ENCODE measurements at regions not wholly inside any gene's neighbourhood (a gene's known extent, or its start where the extent isn't known, plus 50 kb on each side); places are given as distances from the start of the nearest gene placed in this dataset.

- DNase-seq (ENCODE audit: low spot score) = no peak
- H3K9me3 Mint-ChIP-seq (ENCODE audit: unreplicated experiment) = no peaks in the 10 kb centered on the region
- TF ChIP-seq CTCF (IDR thresholded peaks at IDR 0.05; ENCODE audit: unreplicated experiment) = no peak
- H3K27ac Mint-ChIP-seq (ENCODE audit: unreplicated experiment) = no peak overlapping the region
- H3K4me1 Mint-ChIP-seq (ENCODE audit: unreplicated experiment) = no peaks in the 10 kb centered on the region
- H3K27me3 Mint-ChIP-seq (ENCODE audit: unreplicated experiment) = no peaks in the 10 kb centered on the region
- no peaks in the 10 kb centered on the region for H3K36me3 Mint-ChIP-seq (ENCODE audit: low read depth, unreplicated experiment)
- no peak overlapping the region for H3K4me3 Mint-ChIP-seq (ENCODE audit: unreplicated experiment)
Observed at GRCh38 chr9:12350775-12351174, 342.4 kb upstream of the TYRP1 start.

DNA sequence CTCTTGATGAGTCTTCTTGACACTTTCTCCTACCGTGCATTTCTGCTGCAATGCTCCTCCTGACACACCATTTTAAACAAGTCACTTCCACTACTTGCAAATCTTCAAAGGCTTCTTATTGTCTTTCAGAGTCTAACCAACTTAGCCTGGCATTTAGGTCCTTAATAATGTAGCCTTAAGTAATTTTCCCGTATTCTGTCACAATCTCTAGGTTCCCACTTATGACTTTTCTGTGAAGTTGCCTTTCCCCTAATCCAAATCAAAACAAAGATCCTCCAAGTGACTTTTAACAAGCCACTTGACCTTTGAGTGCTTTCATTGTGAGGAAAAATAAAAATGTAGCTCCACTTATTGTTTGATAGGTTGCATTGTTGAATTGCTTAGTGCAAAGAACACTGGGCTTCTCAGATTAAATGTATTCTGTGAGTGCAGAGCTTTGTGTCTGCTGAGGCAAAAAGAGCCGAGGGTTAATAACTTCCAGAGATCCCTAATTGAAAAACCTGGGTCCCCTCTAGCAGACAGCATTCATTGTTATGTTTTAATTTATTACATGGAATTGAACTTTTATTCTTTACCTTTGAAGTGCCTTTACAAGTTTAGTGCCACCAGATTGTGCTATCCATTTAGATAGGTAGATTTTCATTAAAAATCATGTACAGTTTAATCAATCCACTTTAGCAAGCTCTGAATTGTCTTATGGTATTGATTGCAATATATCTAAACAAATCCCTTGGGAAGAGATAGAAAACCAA lies 341.7 kb upstream of the TYRP1 start:
- Mint-ChIP-seq H3K27me3 (ENCODE audit: unreplicated experiment) (no peaks in the 10 kb centered on the region), H3K4me3 (ENCODE audit: unreplicated experiment) (no peak overlapping the region), H3K9me3 (ENCODE audit: unreplicated experiment) (no peaks in the 10 kb centered on the region), H3K27ac (ENCODE audit: unreplicated experiment) (no peak overlapping the region), H3K36me3 (ENCODE audit: low read depth, unreplicated experiment) (no peaks in the 10 kb centered on the region), H3K4me1 (ENCODE audit: unreplicated experiment) (no peaks in the 10 kb centered on the region)
- no peak for DNase-seq (ENCODE audit: low spot score)
- TF ChIP-seq CTCF (IDR thresholded peaks at IDR 0.05; ENCODE audit: unreplicated experiment) = no peak

DNA sequence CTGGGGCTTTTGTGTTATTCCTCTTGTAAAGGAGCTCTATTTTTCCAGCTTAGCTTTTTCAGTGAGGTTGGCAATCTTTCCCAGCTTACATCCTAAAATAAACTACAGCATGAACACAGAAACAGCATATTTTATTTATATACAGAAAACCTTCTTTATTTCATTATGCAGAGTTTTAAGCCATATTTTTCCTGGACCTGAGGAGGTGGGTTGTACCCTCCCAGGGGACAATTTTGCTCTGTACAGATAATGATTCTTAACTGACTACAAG lies 341.2 kb upstream of the TYRP1 start:
- no peak for TF ChIP-seq CTCF (IDR thresholded peaks at IDR 0.05; ENCODE audit: unreplicated experiment)
- DNase-seq (ENCODE audit: low spot score) = no peak
- Mint-ChIP-seq H3K4me3 (ENCODE audit: unreplicated experiment) (no peak overlapping the region), H3K9me3 (ENCODE audit: unreplicated experiment) (no peaks in the 10 kb centered on the region), H3K27me3 (ENCODE audit: unreplicated experiment) (no peaks in the 10 kb centered on the region), H3K4me1 (ENCODE audit: unreplicated experiment) (no peaks in the 10 kb centered on the region), H3K36me3 (ENCODE audit: low read depth, unreplicated experiment) (no peaks in the 10 kb centered on the region), H3K27ac (ENCODE audit: unreplicated experiment) (no peak overlapping the region)

DNA sequence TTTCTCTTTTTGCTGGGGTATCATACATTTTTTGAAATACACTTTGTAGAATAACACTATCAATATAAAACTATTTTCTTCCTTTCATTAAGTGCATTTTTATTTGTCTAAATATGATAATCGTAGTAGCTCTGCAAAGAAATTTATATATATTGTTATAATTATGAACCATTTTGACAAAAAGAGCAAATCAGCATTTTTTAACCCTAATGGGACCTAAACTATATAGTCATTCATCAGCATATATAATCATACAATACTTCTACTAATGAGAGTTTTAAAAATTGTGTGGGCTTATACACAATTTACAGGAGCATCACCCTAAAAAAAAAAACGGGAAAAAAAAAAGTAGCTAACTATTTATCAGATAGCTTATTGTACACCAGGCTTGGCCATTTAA lies 329.7 kb upstream of the TYRP1 start:
- Mint-ChIP-seq H3K9me3 (ENCODE audit: unreplicated experiment) (no peaks in the 10 kb centered on the region), H3K4me3 (ENCODE audit: unreplicated experiment) (no peak overlapping the region), H3K27me3 (ENCODE audit: unreplicated experiment) (no peaks in the 10 kb centered on the region), H3K27ac (ENCODE audit: unreplicated experiment) (no peak overlapping the region), H3K4me1 (ENCODE audit: unreplicated experiment) (no peaks in the 10 kb centered on the region), H3K36me3 (ENCODE audit: low read depth, unreplicated experiment) (no peaks in the 10 kb centered on the region)
- no peak for TF ChIP-seq CTCF (IDR thresholded peaks at IDR 0.05; ENCODE audit: unreplicated experiment)
- DNase-seq (ENCODE audit: low spot score) = no peak

DNA sequence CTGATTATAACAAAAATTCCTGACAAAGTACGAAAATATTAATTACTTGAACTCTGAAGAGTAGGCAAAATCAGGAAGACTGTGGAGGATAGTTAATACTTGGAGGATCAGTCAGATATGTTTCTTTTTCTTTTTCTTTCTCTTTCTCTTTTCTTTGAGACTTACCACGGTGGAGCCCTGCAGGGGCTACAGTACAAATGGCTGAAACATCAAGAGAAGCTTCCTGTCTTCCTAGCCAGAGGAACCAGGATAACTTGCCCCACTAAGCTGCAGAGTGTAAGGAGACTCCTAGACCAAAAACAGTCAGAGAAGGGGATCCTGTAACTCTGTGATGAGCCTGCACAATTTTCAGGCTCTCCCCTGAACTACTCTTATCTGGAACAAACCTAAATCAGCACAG lies 324.6 kb upstream of the TYRP1 start:
- H3K27me3 Mint-ChIP-seq (ENCODE audit: unreplicated experiment) = no peaks in the 10 kb centered on the region
- H3K4me3 Mint-ChIP-seq (ENCODE audit: unreplicated experiment) = no peak overlapping the region

More for the DNA sequence above, 324.6 kb upstream of the TYRP1 start:
- DNase-seq (ENCODE audit: low spot score) = no peak
- Mint-ChIP-seq H3K9me3 (ENCODE audit: unreplicated experiment) (no peaks in the 10 kb centered on the region), H3K27ac (ENCODE audit: unreplicated experiment) (no peak overlapping the region), H3K4me1 (ENCODE audit: unreplicated experiment) (no peaks in the 10 kb centered on the region), H3K36me3 (ENCODE audit: low read depth, unreplicated experiment) (no peaks in the 10 kb centered on the region)
- no peak for TF ChIP-seq CTCF (IDR thresholded peaks at IDR 0.05; ENCODE audit: unreplicated experiment)
